K562 (cell line): ENCODE measurements at regions not wholly inside any gene's neighbourhood (a gene's known extent, or its start where the extent isn't known, plus 50 kb on each side); places are given as distances from the start of the nearest gene placed in this dataset.

Experiments
- ATAC-seq: fragments of 200-7000 bp; cut with Tn5 transposase; 3 replicates; pipeline ENCODE4 v1.9.1; 2020; ENCODE audit warnings: moderate library complexity
- BruUV-seq: library from RNA; stranded (reverse); fragments of 400-500 nt; replicated peaks from 2 replicates; lab custom pipeline; 2021; lab: Mats Ljungman, UMichigan
- CTCF ChIA-PET: fragments of 300-600 bp; formaldehyde crosslinking; extraction: SDS; loops from one replicate; lab custom pipeline; 2021; ENCODE audit warnings: low intra/inter-chr PET ratio; lab: Yijun Ruan, JAX
- POLR2A ChIA-PET: fragments of 300-600, 350-650 bp; sonication (Branson Sonifier 250); formaldehyde crosslinking; extraction: SDS; loops from one replicate; lab custom pipeline; 2021; ENCODE audit warnings: antibody characterized with exemption, inconsistent platforms; lab: Yijun Ruan, JAX
- DNase-seq, 4 experiments: peaks; one replicate each; pipeline versions ENCODE4 v3.0.0 to v3.0.0-alpha.2; 2011 to 2018; ENCODE audit warnings: low spot score in 3 of 4, mixed read lengths in 3 of 4; ENCODE audit errors: extremely low read depth in 1 of 4
- FAIRE-seq: peaks from 2 replicates; lab custom pipeline; 2011; peaks lifted over from hg19 to GRCh38; lab: Jason Lieb, UNC
- H2AFZ ChIP-seq: 2 replicates; pipeline ENCODE4 v1.6.0; 2011; ENCODE audit warnings: low read depth, low read length, control low read depth, inconsistent platforms
- H3K27ac ChIP-seq: fragments of 200-600 bp; 3 replicates; pipeline ENCODE4 v1.8.0; 2011; ENCODE audit warnings: low read depth, mild to moderate bottlenecking, control low read depth, inconsistent platforms, low read length, moderate library complexity, mixed read lengths; ENCODE audit errors: extremely low read depth
- H3K27me3 ChIP-seq, 2 experiments: fragments of 300-600 bp in 1 of 2; 2 replicates in 1 of 2; 3 replicates in 1 of 2; pipeline versions ENCODE4 v1.6.0 to v1.8.0; 2011; ENCODE audit warnings: inconsistent platforms in 2 of 2, low read length in 2 of 2, mild to moderate bottlenecking in 1 of 2, mixed read lengths in 1 of 2, moderate library complexity in 1 of 2; ENCODE audit not compliant: control insufficient read depth in 2 of 2, insufficient read depth in 2 of 2
- H3K36me3 ChIP-seq: fragments of 300-600 bp; 3 replicates; pipeline ENCODE4 v1.8.0; 2011; ENCODE audit warnings: mild to moderate bottlenecking, low read length, inconsistent platforms; ENCODE audit not compliant: control insufficient read depth, insufficient read depth
- H3K4me1 ChIP-seq, 2 experiments: fragments of 200-600 bp in 1 of 2; replicated peaks in 1 of 2; 2 replicates in 1 of 2; 3 replicates in 1 of 2; pipeline versions ENCODE4 v1.5.1 to v1.8.0; 2011; ENCODE audit warnings: inconsistent platforms in 2 of 2, low read length in 2 of 2, mild to moderate bottlenecking in 1 of 2, mixed read lengths in 1 of 2, moderate library complexity in 1 of 2; ENCODE audit not compliant: control insufficient read depth in 2 of 2, insufficient read depth in 2 of 2
- H3K4me2 ChIP-seq: 2 replicates; pipeline ENCODE4 v1.6.1; 2011; ENCODE audit warnings: low read length, control low read depth, inconsistent platforms, mixed read lengths; ENCODE audit not compliant: insufficient read depth
- H3K4me3 ChIP-seq: fragments of 200-600 bp; sonication (generic), shearing (Covaris generic); 2 replicates; pipeline ENCODE4 v1.5.1; 2016; ENCODE audit warnings: control low read depth, inconsistent platforms
- H3K79me2 ChIP-seq: fragments of 200-600 bp; 3 replicates; pipeline ENCODE4 v1.8.0; 2011; ENCODE audit warnings: low read length, inconsistent platforms; ENCODE audit not compliant: control insufficient read depth, insufficient read depth
- H3K9ac ChIP-seq, 2 experiments: 2 replicates each; pipeline versions ENCODE4 v1.6.0 to v1.6.1; 2011; ENCODE audit warnings: low read depth in 2 of 2, low read length in 2 of 2, control low read depth in 1 of 2, inconsistent platforms in 1 of 2, mild to moderate bottlenecking in 1 of 2, mixed read lengths in 1 of 2; ENCODE audit not compliant: insufficient read depth in 1 of 2
- H3K9me1 ChIP-seq: one replicate; pipeline ENCODE4 v1.6.0; 2011; ENCODE audit warnings: inconsistent platforms, mild to moderate bottlenecking, low read length, moderate library complexity; ENCODE audit not compliant: control insufficient read depth, insufficient read depth
- H3K9me3 ChIP-seq: replicated peaks from 2 replicates; pipeline ENCODE4 v1.5.1; 2011; ENCODE audit warnings: low read depth, low read length, inconsistent platforms; ENCODE audit not compliant: control insufficient read depth, insufficient read depth
- H4K20me1 ChIP-seq: replicated peaks from 2 replicates; pipeline ENCODE4 v1.6.1; 2011; ENCODE audit warnings: low read length, inconsistent platforms, mixed read lengths; ENCODE audit not compliant: control insufficient read depth, insufficient read depth
- ATF7 ChIP-seq: fragments of 450-650 bp; IDR thresholded peaks from 2 replicates; pipeline ENCODE4 v1.7.1; 2014; ENCODE audit warnings: mild to moderate bottlenecking, moderate library complexity
- BCLAF1 ChIP-seq, 2 experiments: fragments of 450-650 bp in 1 of 2; IDR thresholded peaks; 2 replicates each; pipeline ENCODE4 v1.6.1; 2011 to 2017; ENCODE audit warnings: low read depth in 2 of 2, antibody characterized with exemption in 1 of 2, borderline replicate concordance in 1 of 2, low read length in 1 of 2, mild to moderate bottlenecking in 1 of 2, mixed read lengths in 1 of 2; ENCODE audit not compliant: control insufficient read depth in 1 of 2
- CREM ChIP-seq: IDR thresholded peaks from 2 replicates; pipeline ENCODE4 v1.6.1; 2014; ENCODE audit warnings: antibody characterized with exemption, low read depth
- HBP1 ChIP-seq: fragments of 450-650 bp; formaldehyde crosslinking; IDR thresholded peaks from 2 replicates; pipeline ENCODE4 v1.4.0; 2022; ENCODE audit warnings: missing genetic modification characterization
- HMG20B ChIP-seq: fragments of 250-450 bp; sonication (Bioruptor Pico); IDR thresholded peaks from 2 replicates; pipeline ENCODE4 v1.5.0; 2021; ENCODE audit warnings: mild to moderate bottlenecking
- HSF4 ChIP-seq: fragments of 250-450 bp; sonication (Bioruptor Pico); IDR thresholded peaks from 2 replicates; pipeline ENCODE4 v2.1.2; 2022; ENCODE audit warnings: mild to moderate bottlenecking, moderate library complexity, borderline replicate concordance
- MCM7 ChIP-seq, 2 experiments: fragments of 450-650 bp; IDR thresholded peaks; 2 replicates each; pipeline ENCODE4 v1.6.1; 2016 to 2018
- MEIS2 ChIP-seq: fragments of 450-650 bp; IDR thresholded peaks from 2 replicates; pipeline ENCODE4 v1.6.1; 2014; ENCODE audit warnings: mild to moderate bottlenecking; ENCODE audit not compliant: partially characterized antibody
- PYGO2 ChIP-seq: fragments of 450-650 bp; IDR thresholded peaks from 2 replicates; pipeline ENCODE4 v1.6.1; 2016; ENCODE audit warnings: mild to moderate bottlenecking, missing genetic modification characterization, moderate library complexity, missing compliant biosample characterization
- SAP30 ChIP-seq: fragments of 200-600 bp; sonication (generic); IDR thresholded peaks from 2 replicates; pipeline ENCODE4 v1.6.1; 2012; ENCODE audit warnings: borderline replicate concordance, low read depth, mild to moderate bottlenecking, moderate library complexity, low read length, control low read depth, inconsistent platforms; ENCODE audit not compliant: insufficient read depth, poor library complexity, severe bottlenecking
- ZNF134 ChIP-seq: fragments of 250-450 bp; sonication (Bioruptor Pico); conservative IDR thresholded peaks from 2 replicates; pipeline ENCODE4 v1.4.0; 2020
- WGBS: fragments of 100-300 bp; shearing (Covaris generic); methylation state at CpG from one replicate; pipeline ENCODE4 v1.1.6; 2016; ENCODE audit warnings: low coverage, mixed read lengths; ENCODE audit not compliant: insufficient coverage; ENCODE audit errors: missing lambda C conversion rate; 5-methylcytosine and 5-hydroxymethylcytosine counted together
- in situ Hi-C: fragments of 300-500 bp; cut with MboI; formaldehyde crosslinking; loops from 4 replicates; pipeline ENCODE4 v1.15.0; 2018; ENCODE audit warnings: inconsistent platforms, mixed read lengths
- intact Hi-C: fragments of 100-400 bp; cut with micrococcal nuclease; formaldehyde crosslinking; loops from 2 replicates; pipeline ENCODE4 v1.14.2; 2022

- in situ Hi-C loops (no loop called here), intact Hi-C loops (no loop called here)
- 0% methylated on average over 3 of the region's 3 CpGs for WGBS
- Histone ChIP-seq H3K27ac (no peak overlapping the region), H3K4me3 (no peak overlapping the region), H3K79me2 (no peaks in the 10 kb centered on the region), H4K20me1 (peaks cover 16% of the 10 kb centered on the region), H3K36me3 (no peaks in the 10 kb centered on the region), H2AFZ (no peak overlapping the region), H3K4me1 (peaks cover 0 to 27% of the 10 kb centered on the region in 2 experiments; a peak in 2 of 5 replicates), H3K27me3 (peaks cover 85 to 93% of the 10 kb centered on the region in 2 experiments), H3K9ac (no peak overlapping the region), H3K4me2 (no peak overlapping the region), H3K9me3 (no peaks in the 10 kb centered on the region), H3K9me1 (no peaks in the 10 kb centered on the region)
- FAIRE-seq (no peak), DNase-seq (no peak), ATAC-seq (no peak)
- ChIA-PET CTCF (no interaction called here), POLR2A (interaction anchor here (0.6 to 11.6 kb wide), 4 partner anchors 9 to 175 kb away, joined by 3 to 127 read pairs (median 5); no protein-coding TSS in a partner anchor)
- TF ChIP-seq CREM (no peak), MCM7 (IDR thresholded peaks at IDR 0.05) (no peak), SAP30 (no peak), ATF7 (no peak), HBP1 (no peak), ZNF134 (no peak), BCLAF1 (IDR thresholded peaks at IDR 0.05; ENCODE audit: borderline replicate concordance in 1 of 2, control insufficient read depth in 1 of 2, low read depth in 2 of 2, low read length in 1 of 2) (no peak), HSF4 (CRISPR knock-in tag) (no peak), PYGO2 (tag) (no peak), HMG20B (no peak), MEIS2 (no peak)
- no TSS peak for BruUV-seq
Measured at GRCh38 chr7:155223503-155223902, 74.2 kb upstream of the INSIG1 start.
